BLaER1 treated with 17β-estradiol and CSF1 and Interleukin-3, amounts not matched to agents 10 nM and 100 nM (cell line): ENCODE measurements at regions not wholly inside any gene's neighbourhood (a gene's known extent, or its start where the extent isn't known, plus 50 kb on each side); places are given as distances from the start of the nearest gene placed in this dataset.
A peak's percentile ranks its signal among the peaks of the same experiment; 100 is the strongest.

Experiments
- H3K27ac ChIP-seq, 11 experiments: shearing (Covaris generic); formaldehyde crosslinking; 2 replicates each; pipeline ENCODE4 v1.8.1; 2022
- H3K27me3 ChIP-seq, 11 experiments: shearing (Covaris generic); formaldehyde crosslinking; 2 replicates each; pipeline ENCODE4 v1.8.1; 2022
- H3K36me3 ChIP-seq, 11 experiments: shearing (Covaris generic); formaldehyde crosslinking; 2 replicates each; pipeline ENCODE4 v1.8.1; 2022
- H3K4me1 ChIP-seq, 10 experiments: shearing (Covaris generic); formaldehyde crosslinking; 2 replicates each; pipeline ENCODE4 v1.8.1; 2022
- H3K4me2 ChIP-seq, 11 experiments: shearing (Covaris generic); formaldehyde crosslinking; 2 replicates each; pipeline ENCODE4 v1.8.1; 2022
- H3K4me3 ChIP-seq, 10 experiments: shearing (Covaris generic); formaldehyde crosslinking; 2 replicates each; pipeline ENCODE4 v1.8.1; 2022
- H3K9ac ChIP-seq, 11 experiments: shearing (Covaris generic); formaldehyde crosslinking; 2 replicates each; pipeline ENCODE4 v1.8.1; 2022
- H3K9me3 ChIP-seq, 11 experiments: shearing (Covaris generic); formaldehyde crosslinking; replicated peaks in 1 of 11; 2 replicates each; pipeline ENCODE4 v1.8.1; 2022
- H4K20me1 ChIP-seq, 11 experiments: shearing (Covaris generic); formaldehyde crosslinking; 2 replicates each; pipeline ENCODE4 v1.8.1; 2022
- Cebpa-rat ChIP-seq, 11 experiments: shearing (Covaris generic); IDR thresholded peaks; 2 replicates each; pipeline ENCODE4 v1.8.1; 2022

GRCh38 chr2:28694364-28694763, 57.3 kb upstream of the PPP1CB start:
- H3K27ac ChIP-seq = no peak overlapping the region
- H3K36me3 ChIP-seq = no peaks in the 10 kb centered on the region
- no peaks in the 10 kb centered on the region for H3K9me3 ChIP-seq
- H3K4me1 ChIP-seq = peaks cover 0 to 15% (median 0%) of the 10 kb centered on the region in 10 experiments; a peak in 4 of 20 replicates
- H3K27me3 ChIP-seq = no peaks in the 10 kb centered on the region
- no peaks in the 10 kb centered on the region for H4K20me1 ChIP-seq
- no peak for TF ChIP-seq Cebpa-rat (IDR thresholded peaks at IDR 0.05)
- H3K4me3 ChIP-seq = no peak overlapping the region
- H3K9ac ChIP-seq = no peak overlapping the region
- H3K4me2 ChIP-seq = no peak overlapping the region

- no peak overlapping the region for H3K4me2 ChIP-seq
- no peak overlapping the region for H3K27ac ChIP-seq
- no peaks in the 10 kb centered on the region for H3K27me3 ChIP-seq
- H3K9ac ChIP-seq = no peak overlapping the region
- TF ChIP-seq Cebpa-rat (IDR thresholded peaks at IDR 0.05) = no peak
- no peaks in the 10 kb centered on the region for H3K9me3 ChIP-seq
- no peaks in the 10 kb centered on the region for H3K36me3 ChIP-seq
- peaks cover 0 to 15% (median 0%) of the 10 kb centered on the region in 10 experiments; a peak in 4 of 20 replicates for H3K4me1 ChIP-seq
- no peak overlapping the region for H3K4me3 ChIP-seq
- H4K20me1 ChIP-seq = no peaks in the 10 kb centered on the region
Observed at GRCh38 chr2:28695245-28695647, 56.4 kb upstream of the PPP1CB start.

GRCh38 chr2:28696261-28696660, 55.4 kb upstream of the PPP1CB start:
- Histone ChIP-seq H3K4me3 (no peak overlapping the region), H3K9ac (no peak overlapping the region), H3K36me3 (no peaks in the 10 kb centered on the region), H3K4me1 (peaks cover 0 to 15% (median 0%) of the 10 kb centered on the region in 10 experiments; a peak in 4 of 20 replicates), H4K20me1 (no peaks in the 10 kb centered on the region), H3K4me2 (no peak overlapping the region), H3K9me3 (no peaks in the 10 kb centered on the region), H3K27ac (no peak overlapping the region), H3K27me3 (no peaks in the 10 kb centered on the region)
- TF ChIP-seq Cebpa-rat (IDR thresholded peaks at IDR 0.05) = no peak

- peak in 2 of 11 experiments; percentile 32 to 66; a peak in 3 of 22 replicates for TF ChIP-seq Cebpa-rat (IDR thresholded peaks at IDR 0.05)
- no peak overlapping the region for H3K4me2 ChIP-seq
Observed at GRCh38 chr2:28697602-28698149, 54.0 kb upstream of the PPP1CB start.

GRCh38 chr2:28698545-28698944, 53.1 kb upstream of the PPP1CB start:
- H3K4me3 ChIP-seq = no peak overlapping the region
- no peaks in the 10 kb centered on the region for H3K36me3 ChIP-seq
- H3K27me3 ChIP-seq = no peaks in the 10 kb centered on the region
- H3K4me2 ChIP-seq = no peak overlapping the region
- no peaks in the 10 kb centered on the region for H3K9me3 ChIP-seq
- H3K27ac ChIP-seq = no peak overlapping the region
- H3K4me1 ChIP-seq = peaks cover 4 to 14% (median 12%) of the 10 kb centered on the region in 10 experiments; a peak in 19 of 20 replicates
- no peak overlapping the region for H3K9ac ChIP-seq
- TF ChIP-seq Cebpa-rat (IDR thresholded peaks at IDR 0.05) = no peak
- no peaks in the 10 kb centered on the region for H4K20me1 ChIP-seq

More at GRCh38 chr2:28697602-28698149, 54.0 kb upstream of the PPP1CB start:
- Histone ChIP-seq H4K20me1 (no peaks in the 10 kb centered on the region), H3K27ac (no peak overlapping the region), H3K9me3 (no peaks in the 10 kb centered on the region), H3K4me3 (no peak overlapping the region), H3K4me1 (peaks cover 4 to 15% (median 5%) of the 10 kb centered on the region in 10 experiments; a peak in 19 of 20 replicates), H3K9ac (no peak overlapping the region), H3K36me3 (no peaks in the 10 kb centered on the region), H3K27me3 (no peaks in the 10 kb centered on the region)
